OCI-LY7 (cell line): ENCODE measurements at regions not wholly inside any gene's neighbourhood (a gene's known extent, or its start where the extent isn't known, plus 50 kb on each side); places are given as distances from the start of the nearest gene placed in this dataset.

Experiments
- EZH2phosphoT487 ChIP-seq: fragments of 200-600 bp; sonication (generic); IDR thresholded peaks from 2 replicates; pipeline ENCODE4 v1.6.1; 2018; ENCODE audit warnings: low read depth, borderline replicate concordance, mild to moderate bottlenecking, mixed run types, antibody characterized with exemption, low read length, moderate library complexity, mixed read lengths
- TF ChIP-seq, protein P1 (sequence below): fragments of 200-600 bp; sonication (generic); conservative IDR thresholded peaks from 2 replicates; pipeline ENCODE4 v1.5.1; 2014; ENCODE audit warnings: mild to moderate bottlenecking, antibody characterized with exemption, low read length, moderate library complexity, mixed read lengths

DNA sequence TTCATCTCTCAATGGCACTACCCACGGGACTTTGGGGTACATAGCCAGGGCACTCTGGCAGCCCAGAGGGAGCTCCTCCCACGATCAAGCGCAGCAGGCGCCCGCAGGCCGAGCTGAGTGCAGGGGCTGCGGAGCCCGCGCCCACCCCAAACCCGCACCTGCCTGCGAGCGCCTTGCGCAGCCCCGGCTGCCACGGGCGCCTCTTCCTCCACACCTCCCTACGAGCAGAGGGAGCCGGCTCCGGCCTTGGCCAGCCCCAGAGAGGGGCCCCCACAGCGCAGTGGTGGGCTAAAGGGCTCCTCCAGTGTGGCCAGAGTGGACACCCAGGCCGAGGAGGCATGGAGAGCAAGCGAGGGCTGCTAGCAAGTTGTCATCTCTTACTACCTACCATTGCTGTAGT, 165.2 kb downstream of the UBE2E3 start:
- TF ChIP-seq, protein P1, sequence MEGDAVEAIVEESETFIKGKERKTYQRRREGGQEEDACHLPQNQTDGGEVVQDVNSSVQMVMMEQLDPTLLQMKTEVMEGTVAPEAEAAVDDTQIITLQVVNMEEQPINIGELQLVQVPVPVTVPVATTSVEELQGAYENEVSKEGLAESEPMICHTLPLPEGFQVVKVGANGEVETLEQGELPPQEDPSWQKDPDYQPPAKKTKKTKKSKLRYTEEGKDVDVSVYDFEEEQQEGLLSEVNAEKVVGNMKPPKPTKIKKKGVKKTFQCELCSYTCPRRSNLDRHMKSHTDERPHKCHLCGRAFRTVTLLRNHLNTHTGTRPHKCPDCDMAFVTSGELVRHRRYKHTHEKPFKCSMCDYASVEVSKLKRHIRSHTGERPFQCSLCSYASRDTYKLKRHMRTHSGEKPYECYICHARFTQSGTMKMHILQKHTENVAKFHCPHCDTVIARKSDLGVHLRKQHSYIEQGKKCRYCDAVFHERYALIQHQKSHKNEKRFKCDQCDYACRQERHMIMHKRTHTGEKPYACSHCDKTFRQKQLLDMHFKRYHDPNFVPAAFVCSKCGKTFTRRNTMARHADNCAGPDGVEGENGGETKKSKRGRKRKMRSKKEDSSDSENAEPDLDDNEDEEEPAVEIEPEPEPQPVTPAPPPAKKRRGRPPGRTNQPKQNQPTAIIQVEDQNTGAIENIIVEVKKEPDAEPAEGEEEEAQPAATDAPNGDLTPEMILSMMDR = no peak
- TF ChIP-seq EZH2phosphoT487 = no peak
